Endothelial cell of umbilical vein (primary cell): ENCODE measurements at regions not wholly inside any gene's neighbourhood (a gene's known extent, or its start where the extent isn't known, plus 50 kb on each side); places are given as distances from the start of the nearest gene placed in this dataset.

ENCODE experiments used
- GATA2 ChIP-seq: IDR thresholded peaks from 2 replicates; pipeline ENCODE4 v1.7.0; 2011; ENCODE audit warnings: low read depth, mild to moderate bottlenecking, moderate library complexity, mixed read lengths, low read length; ENCODE audit not compliant: insufficient read length, insufficient read depth
- JUN ChIP-seq: IDR thresholded peaks from 2 replicates; pipeline ENCODE4 v1.6.1; 2011; ENCODE audit warnings: borderline replicate concordance, low read depth; ENCODE audit not compliant: insufficient read length, insufficient read depth
- MAX ChIP-seq: IDR thresholded peaks from 2 replicates; pipeline ENCODE4 v1.6.1; 2011; ENCODE audit not compliant: insufficient read depth, insufficient read length
- MYC ChIP-seq: IDR thresholded peaks from one replicate; pipeline ENCODE4 v1.6.1; 2011; ENCODE audit warnings: mild to moderate bottlenecking, low read depth, low read length
- POLR2A ChIP-seq: IDR thresholded peaks from 2 replicates; pipeline ENCODE4 v1.6.1; 2012; ENCODE audit warnings: low read depth, mild to moderate bottlenecking, control low read depth, low read length
- POLR2AphosphoS5 ChIP-seq: IDR thresholded peaks from 2 replicates; pipeline ENCODE4 v1.6.1; 2012; ENCODE audit warnings: low read depth, mild to moderate bottlenecking, control low read depth, low read length, moderate library complexity; ENCODE audit not compliant: insufficient read depth
- TF ChIP-seq, protein P1 (sequence below), 2 donors: IDR thresholded peaks; 1 replicate in 1 of 2; 2 replicates in 1 of 2; pipeline ENCODE4 v1.5.1; 2011; ENCODE audit warnings: low read length in 2 of 2, mild to moderate bottlenecking in 2 of 2, moderate library complexity in 2 of 2, control low read depth in 1 of 2, inconsistent platforms in 1 of 2, low read depth in 1 of 2; ENCODE audit not compliant: insufficient read depth in 1 of 2; ENCODE audit errors: extremely low read depth in 1 of 2

GRCh38 chr1:209229494-209230061 lies 353.9 kb upstream of the CAMK1G start:
- TF ChIP-seq, protein P1, sequence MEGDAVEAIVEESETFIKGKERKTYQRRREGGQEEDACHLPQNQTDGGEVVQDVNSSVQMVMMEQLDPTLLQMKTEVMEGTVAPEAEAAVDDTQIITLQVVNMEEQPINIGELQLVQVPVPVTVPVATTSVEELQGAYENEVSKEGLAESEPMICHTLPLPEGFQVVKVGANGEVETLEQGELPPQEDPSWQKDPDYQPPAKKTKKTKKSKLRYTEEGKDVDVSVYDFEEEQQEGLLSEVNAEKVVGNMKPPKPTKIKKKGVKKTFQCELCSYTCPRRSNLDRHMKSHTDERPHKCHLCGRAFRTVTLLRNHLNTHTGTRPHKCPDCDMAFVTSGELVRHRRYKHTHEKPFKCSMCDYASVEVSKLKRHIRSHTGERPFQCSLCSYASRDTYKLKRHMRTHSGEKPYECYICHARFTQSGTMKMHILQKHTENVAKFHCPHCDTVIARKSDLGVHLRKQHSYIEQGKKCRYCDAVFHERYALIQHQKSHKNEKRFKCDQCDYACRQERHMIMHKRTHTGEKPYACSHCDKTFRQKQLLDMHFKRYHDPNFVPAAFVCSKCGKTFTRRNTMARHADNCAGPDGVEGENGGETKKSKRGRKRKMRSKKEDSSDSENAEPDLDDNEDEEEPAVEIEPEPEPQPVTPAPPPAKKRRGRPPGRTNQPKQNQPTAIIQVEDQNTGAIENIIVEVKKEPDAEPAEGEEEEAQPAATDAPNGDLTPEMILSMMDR (IDR thresholded peaks at IDR 0.05; ENCODE audit: extremely low read depth in 1 of 2, insufficient read depth in 1 of 2, low read depth in 1 of 2, low read length in 2 of 2): no peak
- TF ChIP-seq GATA2: no peak
- no peak for TF ChIP-seq MYC
- TF ChIP-seq JUN: no peak
- TF ChIP-seq MAX: no peak
- TF ChIP-seq POLR2A: no peak
- TF ChIP-seq POLR2AphosphoS5: no peak
